HL-60 (cell line): ENCODE measurements at regions not wholly inside any gene's neighbourhood (a gene's known extent, or its start where the extent isn't known, plus 50 kb on each side); places are given as distances from the start of the nearest gene placed in this dataset.
"Not testable (repeated sequence)": the region's sequence is repeated elsewhere in the genome, so short reads cannot be mapped to it uniquely, and the experiment has no call there.

ENCODE experiments used
- CTCF ChIP-seq: IDR thresholded peaks from one replicate; pipeline ENCODE4 v1.5.1; 2011; ENCODE audit warnings: low read length, control low read depth, inconsistent platforms; ENCODE audit not compliant: insufficient read depth
- POLR2AphosphoS5 ChIP-seq: IDR thresholded peaks from 2 replicates; pipeline ENCODE4 v1.6.1; 2012; ENCODE audit warnings: low read depth
- REST ChIP-seq: IDR thresholded peaks from 2 replicates; pipeline ENCODE4 v1.6.1; 2012; ENCODE audit warnings: low read depth; ENCODE audit not compliant: insufficient replicate concordance

GRCh38 chr2:167563885-167564619, 675.8 kb downstream of the XIRP2 start:
- not testable (repeated sequence) for TF ChIP-seq CTCF, POLR2AphosphoS5, REST
